CD4-positive, alpha-beta T cell treated with Interleukin-17A for 4 hours (primary cell): ENCODE measurements at regions not wholly inside any gene's neighbourhood (a gene's known extent, or its start where the extent isn't known, plus 50 kb on each side); places are given as distances from the start of the nearest gene placed in this dataset.
A peak's percentile ranks its signal among the peaks of the same experiment; 100 is the strongest.
"Not testable (repeated sequence)": the region's sequence is repeated elsewhere in the genome, so short reads cannot be mapped to it uniquely, and the experiment has no call there.

ENCODE experiments used
- DNase-seq: peaks from one replicate; pipeline ENCODE4 v3.0.0-alpha.2; 2020; ENCODE audit warnings: mixed read lengths

DNA sequence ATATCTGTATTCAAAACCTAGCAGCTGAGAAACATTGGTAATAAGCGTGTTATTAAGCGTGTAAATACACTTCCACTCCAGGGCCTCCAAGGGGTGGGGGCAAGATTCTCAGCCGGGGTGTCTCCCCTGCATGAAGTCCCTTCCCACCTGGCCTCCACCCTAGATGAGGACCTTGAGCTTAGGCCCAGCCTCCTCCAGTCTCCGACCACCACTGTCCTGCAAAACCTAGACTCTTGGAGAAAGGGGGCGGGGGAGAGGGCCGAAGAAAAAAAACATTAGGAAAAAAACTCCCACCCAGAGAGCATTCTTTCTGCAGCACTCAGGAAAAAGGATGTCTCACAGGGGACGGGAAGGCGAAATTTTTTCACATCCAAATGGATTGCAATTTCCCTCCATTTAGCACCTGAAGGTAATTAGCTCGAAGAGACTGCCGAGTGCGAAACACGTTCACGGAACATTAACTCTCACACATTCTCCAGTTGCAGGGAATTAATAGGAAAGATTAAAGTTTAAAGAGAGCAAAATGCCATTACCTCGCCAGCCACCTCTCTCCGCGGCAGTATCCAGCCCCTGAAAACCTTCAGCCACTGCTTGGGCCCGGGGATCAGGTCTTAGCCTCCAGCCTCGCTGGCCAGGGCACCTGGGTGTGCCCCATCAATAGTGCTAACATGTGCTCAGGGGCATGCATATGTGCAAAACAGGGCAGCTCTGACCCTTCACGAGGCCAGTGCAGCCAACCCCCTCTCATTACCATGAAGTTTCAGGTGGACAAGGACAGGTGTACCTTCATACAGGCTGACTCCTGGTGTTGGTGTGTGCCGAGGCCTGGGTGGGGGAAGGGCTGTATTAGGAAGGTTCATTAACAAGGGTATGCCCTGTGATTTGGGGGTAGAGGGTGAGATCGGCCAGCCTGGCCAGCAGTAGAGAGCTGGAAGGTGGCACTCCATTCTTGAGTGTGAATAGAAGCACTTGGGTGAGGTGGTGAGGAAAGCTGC, 77.2 kb downstream of the HIF1AN start:
- DNase-seq = no peak

DNA sequence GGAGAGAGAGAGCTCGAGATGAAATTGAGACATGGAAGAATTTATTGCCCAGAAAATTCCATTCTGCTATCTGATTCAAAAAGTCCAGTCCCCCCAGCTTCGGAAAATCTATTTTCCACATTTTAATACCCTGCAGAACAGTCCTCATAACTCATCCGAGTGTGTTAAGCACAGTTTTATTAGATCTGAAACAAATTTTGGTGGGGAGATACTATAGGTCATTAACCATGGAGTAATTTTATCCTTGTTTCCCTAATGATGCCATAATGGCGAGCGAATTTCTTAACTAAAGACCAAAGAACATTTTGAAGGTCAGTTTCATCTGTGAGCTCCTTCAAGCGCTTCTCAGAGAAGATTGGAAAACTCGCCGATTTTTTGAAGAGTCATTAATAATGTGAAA, 78.1 kb downstream of the HIF1AN start:
- no peak for DNase-seq

DNA sequence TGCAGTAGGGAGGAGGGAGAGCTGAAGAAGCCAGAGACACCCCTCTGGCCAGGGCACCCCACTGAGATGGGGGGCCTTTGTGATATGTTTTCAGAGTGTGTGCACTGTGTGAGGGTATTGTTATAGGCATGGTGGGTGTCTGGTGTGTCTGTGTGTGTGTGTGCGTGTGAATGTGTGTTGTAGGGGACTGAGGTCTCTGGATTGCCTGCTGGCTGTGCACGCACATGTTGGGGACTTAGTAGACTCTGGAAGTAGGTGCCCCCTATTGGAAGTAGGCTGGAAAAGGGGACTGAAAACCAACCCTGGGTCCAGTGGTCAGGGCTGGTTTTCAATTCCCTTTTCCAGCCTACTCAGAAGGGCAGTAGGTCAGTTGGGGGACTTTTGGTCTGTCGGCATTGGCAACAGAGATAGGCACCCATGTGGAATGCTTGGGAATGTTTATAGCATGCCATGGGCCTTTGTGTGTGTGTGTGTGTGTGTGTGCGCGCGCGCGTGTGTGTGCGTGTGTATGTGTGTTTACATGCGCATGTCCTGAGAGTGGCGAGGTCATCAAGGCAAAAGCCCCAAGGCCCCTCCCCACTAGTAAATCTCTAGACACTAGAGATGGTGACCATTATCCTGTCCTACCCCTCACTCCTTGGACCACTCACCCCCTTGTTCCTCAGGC, 78.8 kb downstream of the HIF1AN start:
- no peak for DNase-seq

DNA sequence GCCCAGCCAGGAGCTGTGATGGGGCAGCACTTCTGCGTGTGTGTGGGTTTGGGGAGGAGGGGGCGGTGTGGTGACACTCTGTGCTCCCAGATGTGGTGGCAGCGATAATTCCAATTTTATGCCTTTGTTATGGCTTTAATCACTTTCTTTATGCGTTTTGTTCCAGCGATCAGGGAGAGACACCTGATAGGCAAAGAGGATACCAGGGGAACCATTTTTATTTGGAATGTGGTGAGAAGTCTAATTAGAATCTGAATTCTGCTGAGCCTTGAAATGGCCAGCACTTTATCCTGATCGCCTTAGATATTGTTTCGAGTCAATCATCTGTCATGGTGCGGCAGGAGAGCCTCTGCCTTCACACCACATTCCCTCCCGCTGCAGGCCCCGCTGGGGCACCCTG, 79.5 kb downstream of the HIF1AN start:
- DNase-seq = no peak

DNA sequence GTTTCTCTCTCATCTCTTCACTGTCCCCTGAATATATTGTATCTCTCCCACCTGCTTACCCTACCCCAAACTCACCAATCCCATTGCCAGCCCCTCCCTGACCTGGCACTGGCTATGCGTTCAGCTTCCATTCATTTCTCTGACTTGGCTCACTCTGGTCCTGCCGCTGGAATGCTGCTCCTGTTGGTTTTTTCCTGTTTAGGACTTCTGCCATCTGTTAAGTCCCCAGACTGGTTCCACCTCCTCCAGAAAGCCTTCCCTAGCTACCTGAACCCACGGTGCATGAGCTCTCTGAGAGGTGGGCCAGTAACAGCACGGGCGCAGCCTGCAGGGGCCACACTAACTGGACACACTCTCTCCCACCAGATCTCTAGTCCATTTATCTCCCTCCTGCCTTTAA, 80.2 kb downstream of the HIF1AN start:
- no peak for DNase-seq

DNA sequence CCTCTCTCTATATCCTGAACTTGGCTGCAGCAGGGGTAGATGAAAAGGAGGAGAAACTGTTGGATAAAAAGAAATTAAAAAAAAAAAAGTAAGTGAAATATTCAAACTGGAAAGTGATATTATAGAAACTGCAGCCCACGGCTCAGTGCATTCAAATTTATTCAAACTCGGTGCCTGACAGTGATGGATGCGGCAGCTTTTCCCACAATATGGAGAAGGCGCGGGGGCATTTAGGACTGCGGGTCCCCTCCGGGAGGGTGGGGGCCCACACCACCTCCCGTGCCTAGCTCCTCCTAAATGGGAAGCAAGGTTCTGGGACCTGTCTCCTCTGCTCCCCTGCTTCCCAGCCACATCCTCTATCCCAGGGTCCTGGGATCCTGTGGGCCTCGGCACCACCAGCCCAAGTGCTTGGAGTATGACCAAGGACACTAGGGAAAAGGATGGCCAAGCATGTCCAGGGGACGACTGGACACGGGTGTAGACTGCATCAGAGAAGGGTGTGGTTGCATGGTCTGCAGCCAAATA, 82.4 kb downstream of the HIF1AN start:
- no peak for DNase-seq

DNA sequence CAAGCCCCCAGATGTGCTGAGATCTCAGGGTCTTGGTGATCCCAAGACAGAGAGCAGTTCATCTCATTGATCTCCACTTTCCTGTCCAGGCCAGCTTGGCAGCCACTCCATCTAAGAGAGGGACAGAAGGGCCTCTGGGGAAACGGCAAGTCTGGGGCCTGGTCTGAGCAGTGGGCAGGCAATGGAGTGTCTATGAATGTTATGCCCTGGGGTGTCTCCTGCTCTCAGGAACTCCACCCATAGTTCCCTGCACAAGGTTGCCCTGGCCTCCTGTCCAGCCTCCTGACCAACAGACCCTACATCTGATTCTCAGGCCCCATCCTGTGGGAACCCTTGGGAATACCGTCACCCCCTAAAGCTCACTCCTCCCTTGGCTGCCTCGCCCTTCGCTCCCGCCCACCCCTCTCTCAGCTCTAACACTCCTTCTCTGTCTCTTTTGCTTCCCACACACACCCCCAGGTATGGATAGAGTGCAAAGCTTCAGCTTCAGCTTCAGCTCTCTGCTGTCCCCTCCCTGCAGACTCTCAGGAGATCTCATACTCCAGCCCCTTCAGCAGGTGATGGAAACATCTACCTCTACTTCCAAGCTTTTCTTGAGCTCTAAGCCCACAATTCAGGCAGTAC, 83.0 kb downstream of the HIF1AN start:
- DNase-seq = no peak

DNA sequence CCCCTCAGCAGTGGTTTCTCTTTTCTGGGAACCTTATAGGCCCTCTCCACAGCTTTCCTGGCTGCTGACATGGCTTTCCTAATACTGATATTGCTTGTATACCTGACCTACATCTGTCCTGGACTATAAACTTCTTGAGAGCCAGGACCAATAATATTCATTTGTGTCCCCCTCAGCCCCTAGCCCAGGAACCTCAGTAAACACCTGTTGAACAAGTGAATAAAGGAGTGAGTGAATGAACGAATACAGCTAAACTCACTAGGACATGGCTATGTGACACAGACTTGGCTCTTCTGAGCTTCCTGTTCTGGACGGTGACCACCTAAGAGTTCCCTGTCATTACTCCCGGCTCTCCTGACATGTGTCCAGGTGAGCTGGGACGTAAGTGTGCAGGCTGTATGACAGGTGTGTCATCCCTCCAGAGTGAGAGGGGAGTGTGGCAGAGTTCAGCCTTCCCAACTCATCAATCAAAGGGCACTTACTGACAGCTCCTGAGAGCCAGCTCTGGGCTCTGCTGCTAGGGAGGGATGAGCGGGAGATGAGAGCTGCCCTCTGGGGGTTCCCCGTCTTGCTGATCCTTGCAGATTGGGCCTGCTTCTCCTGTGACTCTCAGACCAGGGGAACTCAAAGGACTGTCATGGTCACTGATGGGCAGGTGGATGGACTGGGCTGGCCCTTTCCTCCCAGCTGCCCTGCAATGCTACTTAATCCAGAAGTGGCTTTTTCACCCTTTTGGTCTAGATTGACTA, 84.5 kb downstream of the HIF1AN start:
- DNase-seq = no peak

DNA sequence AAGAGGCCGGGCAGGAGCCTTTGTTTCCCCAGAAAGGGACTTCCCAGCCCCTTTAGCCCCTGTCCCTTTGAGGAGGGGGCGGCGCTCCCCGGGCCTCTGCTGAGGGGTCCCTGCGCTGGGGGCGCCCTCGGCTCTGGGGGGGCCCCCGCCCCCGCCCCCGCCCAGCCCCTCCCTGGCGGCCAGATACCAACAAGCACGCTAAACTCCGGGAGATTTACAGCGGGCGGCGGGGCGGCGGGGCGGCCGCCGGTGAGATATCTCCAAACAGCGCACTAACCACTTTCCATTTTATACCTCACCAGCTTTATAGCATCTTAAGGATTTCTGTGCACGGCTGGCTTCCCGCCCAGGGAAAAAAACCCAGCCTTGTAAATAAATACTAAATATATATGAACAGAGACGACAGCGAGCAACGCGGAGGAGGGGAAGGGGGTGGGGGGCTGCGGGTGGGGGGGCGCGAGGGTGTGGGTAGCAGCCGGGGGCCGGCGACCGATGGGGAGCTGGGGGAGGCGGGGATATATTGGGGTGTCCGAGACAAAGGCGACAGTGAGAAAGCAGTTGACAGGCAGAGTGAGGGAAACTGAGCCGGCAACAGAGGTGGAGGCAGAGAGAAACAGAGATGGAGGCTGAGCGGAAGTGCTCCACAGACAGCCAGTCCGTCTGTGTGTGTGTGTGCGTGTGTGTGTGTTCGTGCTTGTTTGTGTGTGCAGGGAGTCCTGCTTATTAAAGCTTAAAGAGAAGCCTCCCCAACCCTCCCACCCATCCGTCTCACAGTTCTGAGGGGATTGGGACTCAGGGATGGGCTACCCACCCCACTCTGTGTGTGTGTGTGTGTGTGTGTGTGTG, 85.8 kb downstream of the HIF1AN start:
- DNase-seq = peak; percentile 40

DNA sequence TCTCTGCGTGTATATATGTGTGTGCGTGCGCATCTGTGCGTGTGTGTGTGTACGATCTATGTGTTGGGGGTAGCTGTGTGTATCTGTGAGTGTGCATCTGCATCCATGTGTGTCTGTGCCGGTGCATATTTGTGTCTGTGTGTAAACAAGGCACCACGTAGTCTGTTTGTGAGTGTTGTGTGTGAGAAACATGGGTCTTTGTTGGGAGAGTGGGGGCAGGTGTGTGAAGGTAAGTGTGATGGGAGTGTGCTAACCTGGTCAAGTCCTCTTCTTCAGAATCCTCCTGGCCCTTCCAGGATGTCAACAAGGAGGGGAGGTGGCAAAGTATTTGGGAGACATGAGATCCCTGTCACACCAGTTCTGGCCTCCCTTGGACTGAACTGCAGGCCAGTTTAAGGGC, 87.2 kb downstream of the HIF1AN start:
- no peak for DNase-seq

DNA sequence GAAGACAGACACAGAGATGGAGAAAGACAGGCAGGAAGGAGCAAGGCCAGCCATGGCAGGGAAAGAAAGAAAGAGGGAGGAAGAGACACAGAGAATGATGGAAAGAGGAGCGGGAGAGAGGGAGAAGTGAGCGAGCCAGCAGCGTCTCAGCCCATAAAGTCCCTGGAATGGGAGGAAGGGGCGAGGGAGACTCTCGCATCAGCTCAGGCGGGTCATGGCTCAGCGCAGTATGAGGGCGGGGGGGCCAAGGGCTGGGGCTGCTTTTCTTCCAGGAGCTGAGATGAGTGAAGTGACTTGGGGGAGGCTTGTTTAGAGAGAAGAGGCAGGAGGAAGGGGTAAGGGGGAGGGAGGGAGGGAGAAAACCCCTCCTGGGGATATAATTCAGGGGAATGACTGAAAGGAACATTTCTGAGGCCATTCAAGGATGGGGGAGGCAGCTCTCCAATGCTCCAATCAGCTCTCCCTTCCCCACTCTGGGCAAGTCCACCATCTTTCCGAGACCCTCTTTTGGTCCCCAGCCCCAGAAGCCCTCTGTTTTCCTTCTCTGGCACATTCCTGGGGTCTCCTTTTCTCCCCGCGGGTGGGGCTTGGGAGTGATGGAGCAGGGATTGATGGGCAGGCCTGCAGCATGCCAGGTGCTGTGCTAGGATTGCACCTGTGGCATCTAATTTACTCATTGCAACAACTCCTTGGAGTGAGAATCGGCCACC, 87.9 kb downstream of the HIF1AN start:
- no peak for DNase-seq

DNA sequence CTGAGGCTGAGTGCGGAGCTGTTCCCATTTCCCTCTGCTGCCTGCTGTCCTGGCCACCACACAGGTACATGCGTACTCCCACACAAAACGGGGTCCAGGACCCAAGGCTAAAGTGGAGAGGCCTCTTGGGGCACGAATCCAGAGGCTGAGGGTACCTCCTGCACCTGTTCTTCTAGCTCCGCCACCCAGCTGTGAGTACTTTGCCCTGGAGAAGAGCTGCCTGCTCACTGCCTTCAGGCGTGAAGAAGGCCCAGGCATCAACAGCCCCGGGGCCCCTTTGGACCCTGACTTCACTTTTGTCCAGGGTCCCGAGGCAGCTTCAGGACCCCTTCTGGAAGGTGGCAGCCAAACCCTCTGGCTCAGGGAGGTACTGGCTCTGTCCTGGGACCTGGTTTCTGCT, 88.6 kb downstream of the HIF1AN start:
- DNase-seq = no peak

DNA sequence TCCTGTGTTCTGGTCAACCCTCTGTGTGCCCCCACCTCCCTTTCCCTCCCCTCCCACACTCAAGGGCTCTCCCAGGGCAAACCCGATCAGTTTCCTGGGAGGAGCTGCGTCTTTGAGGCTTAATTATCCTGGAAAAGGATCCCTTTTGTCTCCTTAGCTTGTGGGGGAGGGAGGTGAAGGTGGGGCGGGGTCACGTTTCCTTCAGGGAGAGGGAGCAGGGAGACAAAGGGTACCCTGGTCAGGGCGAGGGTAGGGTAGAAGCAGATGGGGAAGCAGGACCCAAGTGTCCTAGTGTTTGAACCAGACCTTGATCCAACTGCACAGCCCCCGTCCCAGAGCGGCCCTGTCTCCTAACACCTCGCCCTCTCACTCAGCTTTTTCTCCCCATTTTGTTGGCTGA, 90.1 kb downstream of the HIF1AN start:
- no peak for DNase-seq

DNA sequence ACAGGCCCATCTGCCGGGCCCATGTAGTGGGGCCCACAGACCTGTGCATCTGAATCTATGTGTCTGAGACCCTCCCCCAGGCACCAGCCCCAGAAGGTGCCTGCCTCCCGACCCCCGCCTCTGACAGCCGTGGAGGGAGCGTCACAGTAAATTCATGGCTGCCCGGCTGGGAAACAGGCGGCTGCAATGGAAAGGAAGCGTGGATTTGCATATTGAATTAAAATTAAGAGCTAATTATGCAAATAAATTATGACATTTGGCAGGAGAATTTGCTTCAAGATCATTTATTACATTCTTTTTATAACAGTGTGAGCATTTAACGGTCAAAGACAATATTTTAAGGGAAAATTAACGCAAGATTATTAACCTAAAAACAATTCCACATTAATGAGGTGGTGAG, 92.3 kb downstream of the HIF1AN start:
- DNase-seq = no peak

DNA sequence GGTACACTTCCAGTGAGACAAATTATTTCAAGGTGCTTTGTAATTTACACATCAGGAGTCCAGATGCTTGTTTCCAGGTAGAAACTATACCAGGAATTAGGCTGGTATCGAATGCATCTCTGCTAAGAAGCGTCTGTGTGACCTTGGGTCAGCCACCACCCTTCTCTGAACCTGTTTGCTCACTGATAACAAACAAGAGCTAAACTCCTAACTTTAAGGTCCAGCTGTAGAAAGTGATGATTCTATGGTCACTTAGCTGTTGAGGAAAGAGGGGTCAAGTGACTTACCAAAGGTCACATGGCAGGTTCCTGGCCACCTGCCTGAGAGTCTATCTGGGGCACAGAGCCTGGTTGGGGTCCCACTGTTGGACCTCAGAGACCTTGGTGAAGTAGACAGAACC, 95.4 kb downstream of the HIF1AN start:
- no peak for DNase-seq

DNA sequence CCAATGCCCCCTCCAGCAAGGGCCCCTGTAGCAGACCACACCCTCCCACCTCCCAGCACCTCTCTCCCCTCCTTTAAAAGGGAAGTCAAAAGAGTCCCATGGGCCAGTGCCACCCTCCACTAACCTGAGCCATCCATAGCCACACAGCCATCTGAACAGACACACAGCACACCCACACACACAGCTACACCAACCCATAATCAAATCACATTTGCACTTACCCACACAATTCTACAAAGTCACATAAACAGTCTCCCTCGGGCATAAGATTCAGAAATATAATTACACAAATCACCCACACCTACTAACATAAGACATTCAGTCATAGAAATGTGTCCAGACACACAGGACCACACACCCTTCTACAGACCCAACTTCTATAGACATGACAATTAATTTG, 96.3 kb downstream of the HIF1AN start:
- no peak for DNase-seq

DNA sequence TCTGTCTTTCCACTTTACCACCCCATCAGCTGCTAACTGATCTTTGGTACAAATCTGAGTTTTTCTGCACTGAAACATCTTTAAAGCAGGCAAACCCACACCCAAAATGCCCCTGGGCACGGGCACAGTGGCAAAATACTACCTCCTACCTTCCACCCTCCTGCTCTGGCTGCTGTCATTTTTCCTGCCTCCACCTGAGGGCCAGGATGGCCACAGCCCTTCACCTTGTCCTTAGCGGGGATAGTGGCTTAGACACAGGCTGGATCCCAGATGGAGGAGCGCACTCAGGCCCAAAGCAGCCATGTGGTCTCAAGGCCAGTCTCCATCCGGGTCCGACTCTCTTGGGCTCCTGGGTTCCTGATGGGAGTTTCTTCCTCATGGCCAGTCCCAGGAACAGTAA, 98.3 kb downstream of the HIF1AN start:
- DNase-seq = no peak

DNA sequence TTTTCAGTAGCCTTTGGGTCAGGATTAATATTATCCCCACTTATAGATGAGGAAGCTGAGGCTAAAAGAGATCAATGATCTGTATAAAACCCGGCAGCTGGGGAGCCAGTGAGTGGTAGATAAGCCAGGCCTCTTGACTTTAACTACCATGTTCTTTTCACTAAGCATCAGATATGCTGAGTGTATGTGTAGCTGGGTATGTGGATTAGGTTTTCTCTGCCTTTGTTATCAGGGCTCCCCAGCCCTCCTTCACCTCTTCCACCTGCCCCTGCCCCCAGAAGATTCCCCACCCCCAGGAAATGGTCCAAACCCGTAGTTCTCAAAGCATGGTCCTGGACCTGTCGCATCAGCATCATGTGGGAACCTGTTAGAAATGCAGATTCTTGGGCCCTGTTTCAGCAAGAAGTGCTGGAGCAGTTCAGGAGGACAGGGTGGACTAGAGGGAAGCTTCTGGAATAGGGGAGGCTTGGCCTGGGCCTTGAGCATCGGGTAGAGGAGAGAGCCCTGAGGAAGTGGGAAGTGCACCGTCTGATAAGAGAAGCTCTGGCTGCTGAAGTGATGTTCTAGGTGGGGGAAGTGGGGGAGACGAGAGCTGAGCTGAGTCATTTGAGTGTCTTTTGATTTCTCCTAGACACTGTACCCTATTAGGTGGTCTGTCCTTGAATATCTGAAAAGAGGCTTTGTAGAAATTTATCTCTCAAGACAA, 101.3 kb downstream of the HIF1AN start:
- DNase-seq = no peak

DNA sequence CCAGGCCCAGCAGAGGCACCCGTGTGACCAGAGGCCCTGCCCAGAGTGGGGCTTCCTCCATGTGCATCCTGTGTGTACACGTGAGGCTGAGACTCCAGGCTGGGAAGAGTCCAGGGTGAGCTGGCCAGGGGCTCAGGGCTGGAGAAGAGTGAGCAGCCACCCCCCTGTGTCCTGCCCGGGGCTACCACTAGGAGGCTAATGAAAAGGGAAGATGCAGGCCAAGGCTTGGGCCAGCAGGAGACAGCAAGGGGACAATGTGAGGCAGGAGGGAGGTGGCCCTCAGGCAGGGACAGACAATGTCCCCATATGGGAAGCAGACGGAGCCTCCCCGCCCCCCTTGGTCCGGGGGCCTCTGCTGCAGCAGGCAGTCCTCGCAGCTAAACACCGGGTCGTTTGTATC, 102.0 kb downstream of the HIF1AN start:
- DNase-seq = no peak

DNA sequence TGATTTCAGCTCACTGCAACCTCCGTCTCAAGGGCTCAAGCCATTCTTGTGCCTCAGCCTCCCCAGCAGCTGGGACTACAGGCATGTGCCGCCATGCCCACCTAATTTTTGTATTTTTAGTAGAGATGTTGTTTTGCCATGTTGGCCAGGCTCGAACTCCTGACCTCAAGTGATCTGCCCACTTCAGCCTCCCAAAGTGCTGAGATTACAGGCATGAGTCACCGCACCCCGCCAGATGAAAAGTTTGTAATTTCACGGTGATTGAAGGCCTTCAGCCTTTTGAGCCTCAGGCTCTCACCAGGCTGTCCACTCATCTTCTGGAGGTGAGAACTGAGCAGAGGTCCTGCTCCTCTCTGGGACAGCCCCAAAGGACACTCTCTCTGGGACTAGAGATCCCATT, 103.2 kb downstream of the HIF1AN start:
- not testable (repeated sequence) for DNase-seq
